SK-N-SH treated with all-trans-retinoic acid at 6 μM for 48 hours (cell line): ENCODE measurements at regions not wholly inside any gene's neighbourhood (a gene's known extent, or its start where the extent isn't known, plus 50 kb on each side); places are given as distances from the start of the nearest gene placed in this dataset.

Experiments
- OSR1 ChIP-seq: fragments of 250-450 bp; sonication (Bioruptor Pico); IDR thresholded peaks from 2 replicates; pipeline ENCODE4 v1.8.0; 2022; ENCODE audit warnings: moderate library complexity, mild to moderate bottlenecking, inconsistent platforms
- PPARA ChIP-seq: fragments of 250-450 bp; sonication (Bioruptor Pico); IDR thresholded peaks from 2 replicates; pipeline ENCODE4 v1.5.0; 2020; ENCODE audit warnings: mild to moderate bottlenecking, borderline replicate concordance

DNA sequence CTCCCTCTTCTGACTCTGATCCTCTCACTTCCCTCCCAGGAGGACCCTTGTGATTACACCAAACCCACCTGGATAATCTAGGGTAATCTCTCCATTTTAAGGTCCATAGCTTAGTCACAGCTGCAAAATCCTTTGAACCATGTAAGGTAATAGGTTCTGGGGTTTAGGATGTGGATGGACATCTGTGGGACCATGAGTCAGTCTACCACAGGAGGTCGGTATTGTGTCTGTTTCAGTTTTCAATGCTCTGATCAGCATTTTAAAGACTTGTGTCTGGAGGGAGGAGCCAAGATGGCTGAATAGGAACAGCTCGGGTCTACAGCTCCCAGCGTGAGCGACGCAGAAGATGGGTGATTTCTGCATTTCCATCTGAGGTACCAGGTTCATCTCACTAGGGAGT, 112.6 kb downstream of the CAVIN4 start:
- TF ChIP-seq OSR1 (CRISPR knock-in tag), result no peak
- TF ChIP-seq PPARA (CRISPR knock-in tag), result no peak
